H9 (cell line): ENCODE measurements at regions not wholly inside any gene's neighbourhood (a gene's known extent, or its start where the extent isn't known, plus 50 kb on each side); places are given as distances from the start of the nearest gene placed in this dataset.

Experiments used
- DNase-seq: peaks from one replicate; pipeline ENCODE4 v3.0.0-alpha.2; 2017
- H2AFZ ChIP-seq: one replicate; pipeline ENCODE4 v1.6.1; 2013; ENCODE audit warnings: mild to moderate bottlenecking, low read length, control low read depth, moderate library complexity
- H2AK5ac ChIP-seq: 2 replicates; pipeline ENCODE4 v1.6.1; 2013; ENCODE audit warnings: low read length, control low read depth, mixed read lengths; ENCODE audit not compliant: insufficient read length
- H2BK120ac ChIP-seq: one replicate; pipeline ENCODE4 v1.6.1; 2013; ENCODE audit warnings: low read depth, mild to moderate bottlenecking, low read length, control low read depth, inconsistent platforms; ENCODE audit not compliant: poor library complexity, severe bottlenecking
- H2BK12ac ChIP-seq: 2 replicates; pipeline ENCODE4 v1.6.1; 2013; ENCODE audit warnings: low read length, control low read depth, mixed read lengths, low read depth; ENCODE audit not compliant: insufficient read length
- H2BK15ac ChIP-seq: 2 replicates; pipeline ENCODE4 v1.6.1; 2013; ENCODE audit warnings: low read depth, low read length, control low read depth
- H2BK20ac ChIP-seq: one replicate; pipeline ENCODE4 v1.6.1; 2013; ENCODE audit warnings: low read depth, mild to moderate bottlenecking, low read length, control low read depth, inconsistent platforms; ENCODE audit not compliant: poor library complexity, severe bottlenecking
- H2BK5ac ChIP-seq: 2 replicates; pipeline ENCODE4 v1.6.1; 2013; ENCODE audit warnings: low read length, control low read depth, mixed read lengths; ENCODE audit not compliant: insufficient read length
- H3K14ac ChIP-seq: 2 replicates; pipeline ENCODE4 v1.6.1; 2013; ENCODE audit warnings: low read length, control low read depth; ENCODE audit not compliant: insufficient read depth
- H3K18ac ChIP-seq: 2 replicates; pipeline ENCODE4 v1.6.1; 2013; ENCODE audit warnings: low read depth, mild to moderate bottlenecking, mixed read lengths, low read length, control low read depth; ENCODE audit not compliant: insufficient read length
- H3K23ac ChIP-seq: 2 replicates; pipeline ENCODE4 v1.6.1; 2013; ENCODE audit warnings: low read length, control low read depth, mixed read lengths, low read depth; ENCODE audit not compliant: insufficient read length
- H3K23me2 ChIP-seq: 2 replicates; pipeline ENCODE4 v1.6.1; 2013; ENCODE audit warnings: low read depth, mild to moderate bottlenecking, mixed read lengths, low read length, control low read depth; ENCODE audit not compliant: insufficient read length, poor library complexity, severe bottlenecking
- H3K27ac ChIP-seq: 2 replicates; pipeline ENCODE4 v1.5.1; 2013; ENCODE audit warnings: low read length, control low read depth, mixed read lengths, low read depth; ENCODE audit not compliant: insufficient read length
- H3K27me3 ChIP-seq: 2 replicates; pipeline ENCODE4 v1.6.1; 2013; ENCODE audit warnings: low read length, control low read depth, inconsistent platforms; ENCODE audit not compliant: insufficient read depth
- H3K4ac ChIP-seq: 2 replicates; pipeline ENCODE4 v1.6.1; 2013; ENCODE audit warnings: low read depth, mild to moderate bottlenecking, control low read depth, inconsistent platforms, low read length, moderate library complexity
- H3K4me1 ChIP-seq: 2 replicates; pipeline ENCODE4 v1.6.1; 2013; ENCODE audit warnings: low read length, control low read depth, inconsistent platforms; ENCODE audit not compliant: insufficient read depth
- H3K4me2 ChIP-seq: 2 replicates; pipeline ENCODE4 v1.6.1; 2013; ENCODE audit warnings: low read length, control low read depth, mixed read lengths; ENCODE audit not compliant: insufficient read length, insufficient read depth
- H3K56ac ChIP-seq: 2 replicates; pipeline ENCODE4 v1.6.1; 2013; ENCODE audit warnings: low read depth, mild to moderate bottlenecking, mixed read lengths, low read length, control low read depth; ENCODE audit not compliant: insufficient read length
- H3K79me1 ChIP-seq: 2 replicates; pipeline ENCODE4 v1.6.1; 2013; ENCODE audit warnings: low read depth, mild to moderate bottlenecking, moderate library complexity, low read length, control low read depth, inconsistent platforms; ENCODE audit not compliant: insufficient read depth, poor library complexity, severe bottlenecking
- H3K79me2 ChIP-seq: 2 replicates; pipeline ENCODE4 v1.6.1; 2013; ENCODE audit warnings: low read length, control low read depth, inconsistent platforms; ENCODE audit not compliant: insufficient read depth
- H3K9ac ChIP-seq: 2 replicates; pipeline ENCODE4 v1.6.1; 2013; ENCODE audit warnings: low read length, control low read depth, mixed read lengths; ENCODE audit not compliant: insufficient read length; ENCODE audit errors: extremely low read depth
- H3K9me3 ChIP-seq: one replicate; pipeline ENCODE4 v1.6.1; 2013; ENCODE audit warnings: low read depth, low read length, inconsistent platforms; ENCODE audit not compliant: control insufficient read depth
- H3T11ph ChIP-seq: one replicate; pipeline ENCODE4 v1.6.1; 2013; ENCODE audit warnings: mild to moderate bottlenecking, low read length, control low read depth, inconsistent platforms
- H4K20me1 ChIP-seq: one replicate; pipeline ENCODE4 v1.6.1; 2013; ENCODE audit not compliant: control insufficient read depth, insufficient read length, insufficient read depth
- H4K5ac ChIP-seq: 2 replicates; pipeline ENCODE4 v1.6.1; 2013; ENCODE audit warnings: low read depth, mild to moderate bottlenecking, mixed read lengths, low read length, control low read depth; ENCODE audit not compliant: insufficient read length
- H4K8ac ChIP-seq: replicated peaks from 2 replicates; pipeline ENCODE4 v1.6.1; 2013; ENCODE audit warnings: low read length, control low read depth, mixed read lengths, low read depth; ENCODE audit not compliant: insufficient read length
- H4K91ac ChIP-seq: 2 replicates; pipeline ENCODE4 v1.6.1; 2013; ENCODE audit warnings: low read depth, mild to moderate bottlenecking, moderate library complexity, mixed read lengths, low read length, control low read depth; ENCODE audit not compliant: insufficient read length
- H3K27ac Mint-ChIP-seq, 3 experiments: 2 replicates in 2 of 3; 3 replicates in 1 of 3; pipeline ENCODE4 v1.8.0; 2020 to 2021; ENCODE audit warnings: mixed read lengths in 3 of 3, mild to moderate bottlenecking in 1 of 3, moderate library complexity in 1 of 3
- H3K27me3 Mint-ChIP-seq: 2 replicates; pipeline ENCODE4 v1.8.0; 2021; ENCODE audit warnings: low read depth, mild to moderate bottlenecking, moderate library complexity, mixed read lengths
- H3K36me3 Mint-ChIP-seq, 3 experiments: 2 replicates in 2 of 3; 3 replicates in 1 of 3; pipeline ENCODE4 v1.8.0; 2020 to 2021; ENCODE audit warnings: low read depth in 3 of 3, mixed read lengths in 3 of 3; ENCODE audit not compliant: insufficient read depth in 1 of 3
- H3K4me1 Mint-ChIP-seq, 2 experiments: 2 replicates each; pipeline ENCODE4 v1.8.0; 2020; ENCODE audit warnings: mixed read lengths in 2 of 2
- H3K4me3 Mint-ChIP-seq, 2 experiments: 2 replicates in 1 of 2; 3 replicates in 1 of 2; pipeline ENCODE4 v1.8.0; 2020 to 2021; ENCODE audit warnings: mild to moderate bottlenecking in 2 of 2, mixed read lengths in 2 of 2, moderate library complexity in 1 of 2
- H3K9me3 Mint-ChIP-seq, 2 experiments: 2 replicates in 1 of 2; 3 replicates in 1 of 2; pipeline ENCODE4 v1.8.0; 2020; ENCODE audit warnings: mild to moderate bottlenecking in 2 of 2, mixed read lengths in 2 of 2, moderate library complexity in 1 of 2
- WGBS: extraction: QIAGEN DNeasy Blood & Tissue Kit; methylation state at CpG from one replicate; pipeline ENCODE4 v1.1.7; 2013; ENCODE audit warnings: missing lambda C conversion rate, low lambda C conversion rate, mixed read lengths; ENCODE audit not compliant: insufficient read length; ENCODE audit errors: extremely low coverage; 5-methylcytosine and 5-hydroxymethylcytosine counted together
- TF ChIP-seq, protein P1 (sequence below): fragments of 200-600 bp; sonication (generic); conservative IDR thresholded peaks from 3 replicates; pipeline ENCODE4 v1.8.0; 2021; ENCODE audit warnings: antibody characterized with exemption, mild to moderate bottlenecking

DNA sequence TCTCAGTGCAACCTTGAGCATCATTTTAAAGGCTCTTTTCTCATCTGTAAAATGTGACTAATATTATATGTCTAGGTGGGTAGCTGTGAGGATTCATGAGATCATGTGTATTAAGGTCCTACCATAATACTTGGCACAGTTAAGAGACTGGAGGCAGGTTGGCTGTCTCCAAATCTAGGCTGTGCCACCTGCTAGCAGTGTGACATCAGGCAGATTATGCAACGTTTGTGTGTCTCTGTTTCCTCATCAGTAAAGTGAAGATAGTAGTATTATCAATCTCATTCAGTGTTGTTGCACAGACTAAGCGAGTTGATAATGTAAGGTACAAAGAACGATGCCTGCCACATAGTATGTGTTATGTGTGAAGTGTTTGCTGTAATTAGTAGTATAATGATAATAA lies 227.4 kb downstream of the SAMD5 start:
- H3T11ph ChIP-seq: no peak overlapping the region
- no peak overlapping the region for H3K14ac ChIP-seq
- H3K56ac ChIP-seq: no peak overlapping the region
- H2AFZ ChIP-seq: no peak overlapping the region
- H4K8ac ChIP-seq: no peak overlapping the region
- H3K79me1 ChIP-seq: no peaks in the 10 kb centered on the region
- H3K27me3 ChIP-seq: no peaks in the 10 kb centered on the region
- H4K91ac ChIP-seq: no peak overlapping the region
- H3K36me3 Mint-ChIP-seq: no peaks in the 10 kb centered on the region
- no peaks in the 10 kb centered on the region for H3K23me2 ChIP-seq
- H2AK5ac ChIP-seq: no peak overlapping the region
- no peak overlapping the region for H2BK20ac ChIP-seq
- no peak overlapping the region for H2BK15ac ChIP-seq
- H3K4me3 Mint-ChIP-seq: no peak overlapping the region
- no CpG with 5 or more reads among the region's 3 CpGs for WGBS
- peaks cover 12 to 17% of the 10 kb centered on the region in 2 experiments for H3K4me1 Mint-ChIP-seq
- no peak for DNase-seq
- no peaks in the 10 kb centered on the region for H4K20me1 ChIP-seq
- H3K18ac ChIP-seq: no peak overlapping the region
- H3K23ac ChIP-seq: no peak overlapping the region
- H2BK120ac ChIP-seq: no peak overlapping the region
- H3K9me3 Mint-ChIP-seq: no peaks in the 10 kb centered on the region
- no peak overlapping the region for H2BK12ac ChIP-seq
- no peaks in the 10 kb centered on the region for H3K9me3 ChIP-seq
- no peak overlapping the region for H4K5ac ChIP-seq
- no peak overlapping the region for H3K27ac ChIP-seq
- no peak overlapping the region for H3K9ac ChIP-seq
- no peak overlapping the region for H2BK5ac ChIP-seq
- no peak overlapping the region for H3K4me2 ChIP-seq
- no peaks in the 10 kb centered on the region; the same call in 1 of the 2 replicates for H3K4me1 ChIP-seq
- H3K27ac Mint-ChIP-seq: no peak overlapping the region; a peak in 1 of 7 replicates
- TF ChIP-seq, protein P1, sequence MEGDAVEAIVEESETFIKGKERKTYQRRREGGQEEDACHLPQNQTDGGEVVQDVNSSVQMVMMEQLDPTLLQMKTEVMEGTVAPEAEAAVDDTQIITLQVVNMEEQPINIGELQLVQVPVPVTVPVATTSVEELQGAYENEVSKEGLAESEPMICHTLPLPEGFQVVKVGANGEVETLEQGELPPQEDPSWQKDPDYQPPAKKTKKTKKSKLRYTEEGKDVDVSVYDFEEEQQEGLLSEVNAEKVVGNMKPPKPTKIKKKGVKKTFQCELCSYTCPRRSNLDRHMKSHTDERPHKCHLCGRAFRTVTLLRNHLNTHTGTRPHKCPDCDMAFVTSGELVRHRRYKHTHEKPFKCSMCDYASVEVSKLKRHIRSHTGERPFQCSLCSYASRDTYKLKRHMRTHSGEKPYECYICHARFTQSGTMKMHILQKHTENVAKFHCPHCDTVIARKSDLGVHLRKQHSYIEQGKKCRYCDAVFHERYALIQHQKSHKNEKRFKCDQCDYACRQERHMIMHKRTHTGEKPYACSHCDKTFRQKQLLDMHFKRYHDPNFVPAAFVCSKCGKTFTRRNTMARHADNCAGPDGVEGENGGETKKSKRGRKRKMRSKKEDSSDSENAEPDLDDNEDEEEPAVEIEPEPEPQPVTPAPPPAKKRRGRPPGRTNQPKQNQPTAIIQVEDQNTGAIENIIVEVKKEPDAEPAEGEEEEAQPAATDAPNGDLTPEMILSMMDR: no peak
- no peaks in the 10 kb centered on the region for H3K79me2 ChIP-seq
- no peaks in the 10 kb centered on the region for H3K27me3 Mint-ChIP-seq
- no peak overlapping the region for H3K4ac ChIP-seq
